Panc1 (cell line): ENCODE measurements at regions not wholly inside any gene's neighbourhood (a gene's known extent, or its start where the extent isn't known, plus 50 kb on each side); places are given as distances from the start of the nearest gene placed in this dataset.

Source experiments
- ATAC-seq: fragments of 200-7000 bp; cut with Tn5 transposase; 2 replicates; pipeline ENCODE4 v1.9.1; 2020; ENCODE audit warnings: mild to moderate bottlenecking, moderate library complexity
- BruUV-seq: library from RNA; stranded (reverse); fragments of 400-500 nt; replicated peaks from 2 replicates; lab custom pipeline; 2021; lab: Mats Ljungman, UMichigan
- CTCF ChIA-PET: fragments of 300-600 bp; sonication (Branson Sonifier 250); formaldehyde crosslinking; loops from one replicate; lab custom pipeline; 2022; ENCODE audit warnings: antibody characterized with exemption; lab: Charles Lee
- POLR2A ChIA-PET: fragments of 300-600 bp; sonication (Branson Sonifier 250); formaldehyde crosslinking; loops from one replicate; lab custom pipeline; 2022; ENCODE audit warnings: antibody characterized with exemption; lab: Charles Lee
- DNase-seq: peaks from one replicate; pipeline ENCODE4 v3.0.0-alpha.2; 2010; ENCODE audit warnings: low read depth, low spot score
- H3K27ac ChIP-seq: 2 replicates; pipeline ENCODE4 v1.5.1; 2011; ENCODE audit warnings: mild to moderate bottlenecking, low read length, inconsistent platforms
- H3K27me3 ChIP-seq: fragments of 200-500 bp; sonication (Bioruptor generic); 2 replicates; pipeline ENCODE4 v1.6.0; 2014; ENCODE audit warnings: low read length, inconsistent platforms; ENCODE audit not compliant: control insufficient read depth, insufficient read depth
- H3K36me3 ChIP-seq: fragments of 200-500 bp; sonication (Bioruptor generic); 2 replicates; pipeline ENCODE4 v1.5.1; 2014; ENCODE audit warnings: inconsistent platforms, mild to moderate bottlenecking, low read length, moderate library complexity; ENCODE audit not compliant: control insufficient read depth, insufficient read depth
- H3K4me1 ChIP-seq: 2 replicates; pipeline ENCODE4 v1.5.1; 2011; ENCODE audit warnings: inconsistent platforms, mild to moderate bottlenecking, low read length, moderate library complexity; ENCODE audit not compliant: control insufficient read depth, insufficient read depth
- H3K4me3 ChIP-seq, 2 experiments: 2 replicates each; pipeline ENCODE4 v1.5.1; 2011 to 2012; ENCODE audit warnings: low read depth in 2 of 2, low read length in 2 of 2, mild to moderate bottlenecking in 2 of 2, inconsistent platforms in 1 of 2, moderate library complexity in 1 of 2
- H3K9me3 ChIP-seq: fragments of 200-500 bp; sonication (Bioruptor generic); 2 replicates; pipeline ENCODE4 v1.5.1; 2014; ENCODE audit warnings: low read depth, mild to moderate bottlenecking, inconsistent platforms, low read length, moderate library complexity; ENCODE audit not compliant: control insufficient read depth, insufficient read depth
- POLR2AphosphoS5 ChIP-seq: IDR thresholded peaks from 2 replicates; pipeline ENCODE4 v1.6.1; 2012; ENCODE audit warnings: mild to moderate bottlenecking, low read depth, low read length, moderate library complexity
- SIN3A ChIP-seq: IDR thresholded peaks from 2 replicates; pipeline ENCODE4 v1.6.1; 2012; ENCODE audit warnings: low read depth, mild to moderate bottlenecking, low read length, moderate library complexity, borderline replicate concordance; ENCODE audit not compliant: insufficient read depth
- TCF7L2 ChIP-seq: IDR thresholded peaks from 2 replicates; pipeline ENCODE4 v1.6.1; 2011; ENCODE audit warnings: mild to moderate bottlenecking, low read depth, low read length, inconsistent platforms
- in situ Hi-C: cut with HindIII; loops from 2 replicates; pipeline ENCODE4 v1.10.0; 2016; ENCODE audit warnings: low sequenced_read_pairs, low pct_unique_long_range_greater_than_20kb
- intact Hi-C: fragments of 100-400 bp; cut with micrococcal nuclease; formaldehyde crosslinking; loops from one replicate; pipeline ENCODE4 v1.10.0; 2022; ENCODE audit not compliant: unreplicated experiment
- TF ChIP-seq, protein P1 (sequence below), 2 experiments: IDR thresholded peaks; 2 replicates each; pipeline ENCODE4 v1.6.1; 2011 to 2012; ENCODE audit warnings: low read depth in 2 of 2, control low read depth in 1 of 2, low read length in 1 of 2, mild to moderate bottlenecking in 1 of 2, moderate library complexity in 1 of 2; ENCODE audit not compliant: insufficient read depth in 1 of 2
- TF ChIP-seq, protein P2 (sequence below): fragments of 450-650 bp; IDR thresholded peaks from 2 replicates; pipeline ENCODE4 v1.5.1; 2017; ENCODE audit warnings: mild to moderate bottlenecking

DNA sequence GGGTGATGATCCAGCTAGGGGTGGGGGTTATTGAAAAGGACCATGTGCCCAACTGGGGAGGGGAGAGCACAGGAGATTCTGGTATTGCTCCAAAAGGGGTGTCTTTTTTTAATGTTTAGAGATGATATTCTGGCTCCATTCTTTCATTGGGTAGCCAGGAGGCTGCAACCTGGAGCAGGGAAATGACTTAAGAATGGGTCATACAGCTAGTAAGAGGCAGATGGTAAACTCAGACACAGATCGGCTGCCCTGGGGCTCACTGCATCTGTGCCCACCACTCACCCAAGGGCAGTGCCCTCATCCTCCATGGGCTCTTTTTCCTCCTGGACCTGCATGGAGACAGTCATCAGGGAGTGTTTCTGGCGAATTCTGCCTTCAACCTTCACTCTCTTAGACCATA is 302.0 kb upstream of the PRDM1 start:
- ATAC-seq, result no peak
- in situ Hi-C loops, result no loop called here
- H3K27ac ChIP-seq, result no peak overlapping the region

DNA sequence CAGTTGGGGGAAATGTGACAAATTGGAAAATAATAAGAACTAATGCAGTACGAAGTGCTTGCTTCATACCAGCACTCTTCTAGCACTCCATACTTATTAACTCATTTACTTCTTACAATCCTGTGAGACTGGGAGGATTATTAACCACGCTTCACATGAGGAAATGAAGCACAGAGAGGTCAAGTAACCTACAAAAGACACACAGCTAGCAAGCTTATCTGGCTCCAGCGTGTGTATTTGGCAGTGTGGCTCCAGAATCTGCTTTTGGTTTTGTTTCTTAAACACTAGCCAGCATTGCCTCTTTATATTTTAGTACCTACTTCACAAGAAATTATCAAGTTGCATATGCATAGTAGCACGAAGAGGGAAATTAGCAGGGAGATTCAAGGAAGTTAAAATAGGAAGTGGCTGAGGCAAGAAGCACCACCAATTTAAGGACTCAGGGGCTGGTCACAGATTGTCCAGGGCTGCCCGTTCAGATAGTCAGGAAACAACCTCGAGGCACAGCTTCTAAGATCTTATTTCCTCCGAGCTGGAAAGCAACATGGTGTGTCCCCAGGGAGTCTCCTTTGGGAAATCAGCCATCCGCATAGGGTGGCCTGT is 302.7 kb upstream of the PRDM1 start:
- ATAC-seq (no peak), DNase-seq (no peak)
- no peak overlapping the region for H3K27ac ChIP-seq
- ChIA-PET CTCF (no interaction called here), POLR2A (no interaction called here)
- H3K27me3 ChIP-seq, result no peaks in the 10 kb centered on the region
- in situ Hi-C loops, result no loop called here
- no TSS peak for BruUV-seq
- H3K9me3 ChIP-seq, result no peaks in the 10 kb centered on the region
- H3K36me3 ChIP-seq, result no peaks in the 10 kb centered on the region
- no peak overlapping the region for H3K4me3 ChIP-seq
- no peaks in the 10 kb centered on the region for H3K4me1 ChIP-seq
- intact Hi-C loops, result no loop called here
- TF ChIP-seq TCF7L2, result no peak
- no peak for TF ChIP-seq SIN3A
- TF ChIP-seq, protein P1, sequence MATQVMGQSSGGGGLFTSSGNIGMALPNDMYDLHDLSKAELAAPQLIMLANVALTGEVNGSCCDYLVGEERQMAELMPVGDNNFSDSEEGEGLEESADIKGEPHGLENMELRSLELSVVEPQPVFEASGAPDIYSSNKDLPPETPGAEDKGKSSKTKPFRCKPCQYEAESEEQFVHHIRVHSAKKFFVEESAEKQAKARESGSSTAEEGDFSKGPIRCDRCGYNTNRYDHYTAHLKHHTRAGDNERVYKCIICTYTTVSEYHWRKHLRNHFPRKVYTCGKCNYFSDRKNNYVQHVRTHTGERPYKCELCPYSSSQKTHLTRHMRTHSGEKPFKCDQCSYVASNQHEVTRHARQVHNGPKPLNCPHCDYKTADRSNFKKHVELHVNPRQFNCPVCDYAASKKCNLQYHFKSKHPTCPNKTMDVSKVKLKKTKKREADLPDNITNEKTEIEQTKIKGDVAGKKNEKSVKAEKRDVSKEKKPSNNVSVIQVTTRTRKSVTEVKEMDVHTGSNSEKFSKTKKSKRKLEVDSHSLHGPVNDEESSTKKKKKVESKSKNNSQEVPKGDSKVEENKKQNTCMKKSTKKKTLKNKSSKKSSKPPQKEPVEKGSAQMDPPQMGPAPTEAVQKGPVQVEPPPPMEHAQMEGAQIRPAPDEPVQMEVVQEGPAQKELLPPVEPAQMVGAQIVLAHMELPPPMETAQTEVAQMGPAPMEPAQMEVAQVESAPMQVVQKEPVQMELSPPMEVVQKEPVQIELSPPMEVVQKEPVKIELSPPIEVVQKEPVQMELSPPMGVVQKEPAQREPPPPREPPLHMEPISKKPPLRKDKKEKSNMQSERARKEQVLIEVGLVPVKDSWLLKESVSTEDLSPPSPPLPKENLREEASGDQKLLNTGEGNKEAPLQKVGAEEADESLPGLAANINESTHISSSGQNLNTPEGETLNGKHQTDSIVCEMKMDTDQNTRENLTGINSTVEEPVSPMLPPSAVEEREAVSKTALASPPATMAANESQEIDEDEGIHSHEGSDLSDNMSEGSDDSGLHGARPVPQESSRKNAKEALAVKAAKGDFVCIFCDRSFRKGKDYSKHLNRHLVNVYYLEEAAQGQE (IDR thresholded peaks at IDR 0.05; ENCODE audit: insufficient read depth in 1 of 2, low read depth in 2 of 2, low read length in 1 of 2), result no peak
- TF ChIP-seq, protein P2, sequence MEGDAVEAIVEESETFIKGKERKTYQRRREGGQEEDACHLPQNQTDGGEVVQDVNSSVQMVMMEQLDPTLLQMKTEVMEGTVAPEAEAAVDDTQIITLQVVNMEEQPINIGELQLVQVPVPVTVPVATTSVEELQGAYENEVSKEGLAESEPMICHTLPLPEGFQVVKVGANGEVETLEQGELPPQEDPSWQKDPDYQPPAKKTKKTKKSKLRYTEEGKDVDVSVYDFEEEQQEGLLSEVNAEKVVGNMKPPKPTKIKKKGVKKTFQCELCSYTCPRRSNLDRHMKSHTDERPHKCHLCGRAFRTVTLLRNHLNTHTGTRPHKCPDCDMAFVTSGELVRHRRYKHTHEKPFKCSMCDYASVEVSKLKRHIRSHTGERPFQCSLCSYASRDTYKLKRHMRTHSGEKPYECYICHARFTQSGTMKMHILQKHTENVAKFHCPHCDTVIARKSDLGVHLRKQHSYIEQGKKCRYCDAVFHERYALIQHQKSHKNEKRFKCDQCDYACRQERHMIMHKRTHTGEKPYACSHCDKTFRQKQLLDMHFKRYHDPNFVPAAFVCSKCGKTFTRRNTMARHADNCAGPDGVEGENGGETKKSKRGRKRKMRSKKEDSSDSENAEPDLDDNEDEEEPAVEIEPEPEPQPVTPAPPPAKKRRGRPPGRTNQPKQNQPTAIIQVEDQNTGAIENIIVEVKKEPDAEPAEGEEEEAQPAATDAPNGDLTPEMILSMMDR, result no peak
- no peak for TF ChIP-seq POLR2AphosphoS5

More for the DNA sequence above, 302.0 kb upstream of the PRDM1 start:
- Histone ChIP-seq H3K4me3 (no peak overlapping the region), H3K36me3 (no peaks in the 10 kb centered on the region), H3K4me1 (no peaks in the 10 kb centered on the region), H3K9me3 (no peaks in the 10 kb centered on the region), H3K27me3 (no peaks in the 10 kb centered on the region)
- no TSS peak for BruUV-seq
- DNase-seq, result no peak
- intact Hi-C loops, result no loop called here
- CTCF ChIA-PET, result no interaction called here
- POLR2A ChIA-PET, result no interaction called here
- TF ChIP-seq, protein P2, result no peak
- TF ChIP-seq SIN3A (no peak), TCF7L2 (no peak), POLR2AphosphoS5 (no peak)
- TF ChIP-seq, protein P1 (IDR thresholded peaks at IDR 0.05; ENCODE audit: insufficient read depth in 1 of 2, low read depth in 2 of 2, low read length in 1 of 2), result no peak
